Immature natural killer cell (primary cell): ENCODE measurements at regions not wholly inside any gene's neighbourhood (a gene's known extent, or its start where the extent isn't known, plus 50 kb on each side); places are given as distances from the start of the nearest gene placed in this dataset.

Experiments used
- DNase-seq, 3 donors: peaks; one replicate each; pipeline ENCODE4 v3.0.0; 2022; ENCODE audit warnings: mixed read lengths in 1 of 3
- H3K27ac Mint-ChIP-seq, 6 donors: one replicate each; pipeline ENCODE4 v1.8.0; 2020; ENCODE audit warnings: mixed read lengths in 6 of 6, mild to moderate bottlenecking in 5 of 6, inconsistent platforms in 4 of 6, moderate library complexity in 3 of 6
- H3K27me3 Mint-ChIP-seq, 3 donors: one replicate each; pipeline ENCODE4 v1.8.0; 2020 to 2021; ENCODE audit warnings: low read depth in 3 of 3, mild to moderate bottlenecking in 3 of 3, mixed read lengths in 3 of 3, moderate library complexity in 3 of 3, inconsistent platforms in 1 of 3
- H3K36me3 Mint-ChIP-seq, 3 donors: one replicate each; pipeline ENCODE4 v1.8.0; 2020; ENCODE audit warnings: mixed read lengths in 3 of 3, inconsistent platforms in 2 of 3, mild to moderate bottlenecking in 2 of 3
- H3K4me1 Mint-ChIP-seq, 2 donors: one replicate each; pipeline ENCODE4 v1.8.0; 2020; ENCODE audit warnings: inconsistent platforms in 2 of 2, mild to moderate bottlenecking in 2 of 2, mixed read lengths in 2 of 2, moderate library complexity in 1 of 2
- H3K4me3 Mint-ChIP-seq, 5 donors: one replicate each; pipeline ENCODE4 v1.8.0; 2020; ENCODE audit warnings: mild to moderate bottlenecking in 5 of 5, mixed read lengths in 5 of 5, inconsistent platforms in 3 of 5, moderate library complexity in 3 of 5
- H3K9me3 Mint-ChIP-seq, 6 donors: one replicate each; pipeline ENCODE4 v1.8.0; 2020; ENCODE audit warnings: mild to moderate bottlenecking in 6 of 6, mixed read lengths in 6 of 6, inconsistent platforms in 4 of 6, moderate library complexity in 3 of 6

DNA sequence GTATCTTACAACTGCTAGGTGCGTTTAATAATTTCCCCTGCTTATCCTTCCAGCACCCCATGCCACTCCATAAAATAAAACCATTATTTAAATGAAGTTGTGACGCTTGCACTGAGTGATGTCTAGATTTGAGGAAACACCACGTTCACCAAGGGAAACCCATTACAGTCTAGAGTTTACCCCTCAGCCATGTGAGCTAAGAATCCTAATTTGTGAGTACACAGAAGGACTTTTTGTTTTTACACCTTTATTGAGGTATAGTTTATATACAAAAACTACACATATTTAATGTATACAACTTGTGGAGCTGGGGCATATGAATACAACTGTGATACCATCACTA, 326.8 kb downstream of the RAPGEF2 start:
- H3K27me3 Mint-ChIP-seq: no peaks in the 10 kb centered on the region
- H3K36me3 Mint-ChIP-seq: no peaks in the 10 kb centered on the region

GRCh38 chr4:159430896-159431295, 328.0 kb downstream of the RAPGEF2 start:
- no peak overlapping the region for H3K27ac Mint-ChIP-seq
- H3K4me3 Mint-ChIP-seq: no peak overlapping the region

More for the DNA sequence above, 326.8 kb downstream of the RAPGEF2 start:
- Mint-ChIP-seq H3K4me3 (no peak overlapping the region), H3K27ac (no peak overlapping the region), H3K9me3 (no peaks in the 10 kb centered on the region), H3K4me1 (peaks cover 0 to 2% of the 10 kb centered on the region in 2 donors)
- DNase-seq: no peak

DNA sequence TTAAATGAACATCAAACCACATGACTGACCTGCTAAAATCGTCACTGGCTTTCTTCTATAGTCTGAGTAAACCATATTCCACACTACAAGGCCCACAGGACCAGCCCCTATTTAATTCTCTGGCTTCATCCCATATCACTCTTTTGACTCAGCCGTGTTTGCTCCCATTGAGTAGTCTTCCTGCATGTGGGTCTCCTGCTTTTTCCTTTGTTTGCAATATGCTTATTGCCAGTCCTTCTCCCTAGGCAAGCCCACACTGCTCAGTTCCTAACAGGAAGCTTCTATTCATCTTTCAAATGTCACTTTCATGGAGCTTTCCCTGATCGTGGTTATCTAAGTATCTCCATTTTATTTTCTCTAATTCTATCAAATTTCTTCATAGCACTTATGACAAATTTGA, 329.6 kb downstream of the RAPGEF2 start:
- Mint-ChIP-seq H3K4me1 (peaks cover 9 to 11% of the 10 kb centered on the region in 2 donors), H3K27ac (no peak overlapping the region), H3K9me3 (peaks cover 0 to 2% (median 0%) of the 10 kb centered on the region in 6 donors), H3K4me3 (no peak overlapping the region), H3K36me3 (no peaks in the 10 kb centered on the region), H3K27me3 (no peaks in the 10 kb centered on the region)
- DNase-seq: no peak

More at GRCh38 chr4:159430896-159431295, 328.0 kb downstream of the RAPGEF2 start:
- peaks cover 7 to 9% of the 10 kb centered on the region in 2 donors for H3K4me1 Mint-ChIP-seq
- no peaks in the 10 kb centered on the region for H3K36me3 Mint-ChIP-seq
- peaks cover 0 to 2% (median 0%) of the 10 kb centered on the region in 6 donors for H3K9me3 Mint-ChIP-seq
- no peaks in the 10 kb centered on the region for H3K27me3 Mint-ChIP-seq
- no peak for DNase-seq

GRCh38 chr4:159433337-159433736, 330.5 kb downstream of the RAPGEF2 start:
- H3K9me3 Mint-ChIP-seq: peaks cover 0 to 2% (median 0%) of the 10 kb centered on the region in 6 donors

DNA sequence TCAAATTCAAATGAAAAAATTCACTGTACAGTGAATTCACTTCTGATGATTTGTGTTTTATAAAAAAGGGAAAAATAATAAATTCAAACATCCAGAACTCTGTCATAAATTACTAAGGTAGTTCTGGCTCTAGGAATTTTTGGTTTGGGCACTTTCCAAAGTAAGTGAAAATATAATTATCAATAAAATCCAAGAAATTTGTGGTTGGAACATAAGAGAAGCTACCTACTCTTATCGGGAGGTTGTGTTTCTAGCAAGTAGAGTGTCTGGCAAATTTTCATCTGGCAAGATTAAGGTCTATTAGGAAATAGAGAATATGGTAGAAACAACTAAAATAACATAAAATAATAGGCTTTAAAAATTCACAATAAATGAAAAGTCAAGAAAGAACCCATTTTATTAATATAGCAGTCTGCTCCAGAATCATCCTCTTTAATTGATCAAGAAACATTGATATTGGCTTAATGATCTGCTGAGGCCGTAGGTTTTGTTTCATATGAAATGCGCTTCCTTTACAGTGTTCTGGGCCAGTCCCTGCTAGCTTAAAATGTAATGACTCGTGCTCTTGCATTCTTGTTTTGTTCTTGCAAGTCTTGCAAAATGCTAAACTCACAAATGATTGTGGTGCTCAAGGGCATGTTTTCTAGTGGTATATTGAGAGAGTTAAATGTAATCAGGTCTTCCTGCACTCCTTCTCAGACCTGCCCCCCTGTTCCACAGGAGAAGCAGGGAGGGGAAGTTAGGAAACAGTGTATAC, 331.4 kb downstream of the RAPGEF2 start:
- H3K4me3 Mint-ChIP-seq: no peak overlapping the region
- peaks cover 9 to 11% of the 10 kb centered on the region in 2 donors for H3K4me1 Mint-ChIP-seq
- H3K9me3 Mint-ChIP-seq: peaks cover 0 to 2% (median 0%) of the 10 kb centered on the region in 6 donors
- DNase-seq: no peak
- no peak overlapping the region for H3K27ac Mint-ChIP-seq
- no peaks in the 10 kb centered on the region for H3K27me3 Mint-ChIP-seq
- H3K36me3 Mint-ChIP-seq: no peaks in the 10 kb centered on the region

More at GRCh38 chr4:159433337-159433736, 330.5 kb downstream of the RAPGEF2 start:
- H3K36me3 Mint-ChIP-seq: no peaks in the 10 kb centered on the region
- no peak overlapping the region for H3K4me3 Mint-ChIP-seq
- H3K27me3 Mint-ChIP-seq: no peaks in the 10 kb centered on the region
- no peak overlapping the region for H3K27ac Mint-ChIP-seq
- H3K4me1 Mint-ChIP-seq: peaks cover 9 to 11% of the 10 kb centered on the region in 2 donors
- DNase-seq: no peak

- peaks cover 0 to 2% (median 0%) of the 10 kb centered on the region in 6 donors for H3K9me3 Mint-ChIP-seq
- no peak overlapping the region for H3K27ac Mint-ChIP-seq
- H3K27me3 Mint-ChIP-seq: no peaks in the 10 kb centered on the region
- no peak overlapping the region for H3K4me3 Mint-ChIP-seq
- H3K36me3 Mint-ChIP-seq: no peaks in the 10 kb centered on the region
- H3K4me1 Mint-ChIP-seq: peaks cover 9 to 11% of the 10 kb centered on the region in 2 donors
- DNase-seq: no peak
Measured at GRCh38 chr4:159434871-159435241, 332.0 kb downstream of the RAPGEF2 start.

DNA sequence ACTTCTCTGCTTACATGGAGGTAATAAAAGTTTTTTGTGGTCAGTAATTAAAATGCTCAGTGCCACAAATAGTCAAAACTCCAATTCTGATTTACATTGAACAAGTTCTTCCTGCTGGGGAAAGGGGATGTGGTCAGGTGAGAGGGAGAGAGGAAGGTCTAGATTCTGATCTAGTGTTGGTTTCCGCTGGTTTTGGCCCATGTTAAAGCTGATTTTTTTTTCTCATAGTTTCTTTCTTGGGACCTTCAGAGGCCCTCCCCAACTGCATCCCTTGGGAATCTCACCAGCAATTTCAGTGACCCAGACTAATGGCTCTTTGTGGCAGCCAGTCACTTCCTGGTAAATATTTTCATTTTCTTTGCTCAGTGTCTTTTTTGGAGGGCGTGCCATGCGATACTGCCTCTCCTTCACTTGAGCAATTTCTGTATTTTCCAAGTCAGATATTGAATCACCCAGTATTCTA, 332.7 kb downstream of the RAPGEF2 start:
- Mint-ChIP-seq H3K4me1 (peaks cover 7 to 11% of the 10 kb centered on the region in 2 donors), H3K4me3 (no peak overlapping the region), H3K36me3 (no peaks in the 10 kb centered on the region), H3K27ac (no peak overlapping the region), H3K27me3 (no peaks in the 10 kb centered on the region), H3K9me3 (peaks cover 0 to 2% (median 0%) of the 10 kb centered on the region in 6 donors)
- no peak for DNase-seq

GRCh38 chr4:159443975-159444374, 341.1 kb downstream of the RAPGEF2 start:
- no peak for DNase-seq
- Mint-ChIP-seq H3K36me3 (no peaks in the 10 kb centered on the region), H3K27ac (no peak overlapping the region), H3K4me3 (no peak overlapping the region), H3K4me1 (no peaks in the 10 kb centered on the region), H3K27me3 (peaks cover 0 to 4% (median 0%) of the 10 kb centered on the region in 3 donors), H3K9me3 (peaks cover 0 to 1% (median 0%) of the 10 kb centered on the region in 6 donors)

DNA sequence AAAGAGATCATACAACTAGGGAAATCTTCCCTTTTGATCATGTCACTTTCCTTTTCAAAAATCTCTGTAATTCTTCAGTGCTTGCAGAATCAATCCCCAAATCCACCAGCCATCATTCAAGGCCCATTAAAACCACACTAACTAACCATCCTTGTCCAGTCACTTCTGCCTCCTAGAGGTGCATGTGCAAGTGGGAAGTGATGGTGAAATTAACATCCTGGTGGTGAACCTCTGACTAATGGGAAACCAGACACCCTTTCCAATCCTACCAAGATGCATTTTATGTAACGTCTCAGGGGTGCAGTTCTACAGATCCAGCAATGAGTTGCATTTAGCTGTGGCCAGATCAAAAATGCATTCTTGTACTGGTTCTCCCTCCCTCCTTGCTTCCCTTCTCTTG, 341.8 kb downstream of the RAPGEF2 start:
- no peak for DNase-seq
- Mint-ChIP-seq H3K27me3 (peaks cover 0 to 4% (median 0%) of the 10 kb centered on the region in 3 donors), H3K4me1 (no peaks in the 10 kb centered on the region), H3K27ac (no peak overlapping the region), H3K36me3 (no peaks in the 10 kb centered on the region), H3K9me3 (peaks cover 0 to 1% (median 0%) of the 10 kb centered on the region in 6 donors), H3K4me3 (no peak overlapping the region)

GRCh38 chr4:159445692-159446091, 342.8 kb downstream of the RAPGEF2 start:
- Mint-ChIP-seq H3K36me3 (no peaks in the 10 kb centered on the region), H3K27ac (no peak overlapping the region), H3K9me3 (peaks cover 0 to 1% (median 0%) of the 10 kb centered on the region in 6 donors), H3K4me1 (no peaks in the 10 kb centered on the region), H3K4me3 (no peak overlapping the region), H3K27me3 (peaks cover 0 to 4% (median 0%) of the 10 kb centered on the region in 3 donors)
- DNase-seq: no peak

- H3K9me3 Mint-ChIP-seq: peaks cover 0 to 1% (median 0%) of the 10 kb centered on the region in 6 donors
- no peaks in the 10 kb centered on the region for H3K4me1 Mint-ChIP-seq
- no peak overlapping the region for H3K27ac Mint-ChIP-seq
- no peak overlapping the region for H3K4me3 Mint-ChIP-seq
- H3K36me3 Mint-ChIP-seq: no peaks in the 10 kb centered on the region
- peaks cover 0 to 4% (median 0%) of the 10 kb centered on the region in 3 donors for H3K27me3 Mint-ChIP-seq
- peak; percentile 4 to 25 (median 24) for DNase-seq
Measured at GRCh38 chr4:159446266-159446976, 343.5 kb downstream of the RAPGEF2 start.

DNA sequence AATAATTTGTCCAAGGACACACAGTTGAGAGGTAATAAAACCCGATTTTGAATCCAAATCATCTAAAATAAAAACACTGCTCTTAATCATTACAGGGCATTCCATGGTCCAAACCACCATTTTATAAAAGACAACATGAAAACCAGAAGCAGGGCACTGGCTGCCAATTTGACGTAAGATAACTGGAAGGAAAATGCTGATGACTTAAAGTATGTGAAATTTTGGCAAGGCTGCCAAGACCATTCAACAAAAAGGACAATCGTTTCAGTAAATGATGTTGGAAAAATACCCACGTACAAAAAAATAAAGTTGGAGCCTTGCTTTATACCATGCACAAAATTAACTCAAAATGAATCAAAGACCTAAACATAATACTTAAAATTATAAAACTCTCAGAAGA, 344.4 kb downstream of the RAPGEF2 start:
- Mint-ChIP-seq H3K36me3 (no peaks in the 10 kb centered on the region), H3K4me1 (no peaks in the 10 kb centered on the region)

GRCh38 chr4:159451006-159451405, 348.1 kb downstream of the RAPGEF2 start:
- Mint-ChIP-seq H3K9me3 (peaks cover 0 to 1% (median 0%) of the 10 kb centered on the region in 6 donors), H3K4me1 (no peaks in the 10 kb centered on the region), H3K36me3 (no peaks in the 10 kb centered on the region), H3K27me3 (peaks cover 0 to 7% (median 0%) of the 10 kb centered on the region in 3 donors), H3K27ac (no peak overlapping the region), H3K4me3 (no peak overlapping the region)
- DNase-seq: no peak

More for the DNA sequence above, 344.4 kb downstream of the RAPGEF2 start:
- Mint-ChIP-seq H3K9me3 (peaks cover 0 to 1% (median 0%) of the 10 kb centered on the region in 6 donors), H3K27me3 (peaks cover 0 to 7% (median 0%) of the 10 kb centered on the region in 3 donors), H3K27ac (no peak overlapping the region), H3K4me3 (no peak overlapping the region)
- no peak for DNase-seq

- no peak for DNase-seq
- no peaks in the 10 kb centered on the region for H3K36me3 Mint-ChIP-seq
- H3K9me3 Mint-ChIP-seq: no peaks in the 10 kb centered on the region
- peaks cover 0 to 4% (median 0%) of the 10 kb centered on the region in 3 donors for H3K27me3 Mint-ChIP-seq
- no peak overlapping the region for H3K27ac Mint-ChIP-seq
- H3K4me3 Mint-ChIP-seq: no peak overlapping the region
- H3K4me1 Mint-ChIP-seq: no peaks in the 10 kb centered on the region
Measured at GRCh38 chr4:159455675-159456237, 352.9 kb downstream of the RAPGEF2 start.
